ENCODE measurements at regions not wholly inside any gene's neighbourhood (a gene's known extent, or its start where the extent isn't known, plus 50 kb on each side); places are given as distances from the start of the nearest gene placed in this dataset.

DNA sequence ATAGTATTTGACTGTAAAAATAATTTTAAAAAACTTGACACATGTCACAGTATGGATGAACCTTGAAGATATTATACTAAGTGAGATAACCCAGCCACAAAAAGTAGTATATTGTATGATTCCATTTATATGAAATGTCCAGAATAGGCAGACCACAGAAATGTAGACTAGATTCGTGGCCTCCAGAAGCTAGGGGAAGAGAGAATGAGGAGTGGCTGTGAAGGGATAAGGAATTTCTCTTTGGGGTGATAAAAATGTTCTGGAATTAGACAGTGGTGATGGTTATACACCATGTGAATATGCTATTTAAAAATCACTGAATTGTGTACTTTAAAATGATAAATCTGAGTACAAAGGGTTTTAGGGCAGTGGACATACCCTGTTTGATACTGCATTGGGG is 253.1 kb upstream of the DYNLRB2 start:
- no peak for DNase-seq (ENCODE audit: low read depth)
- no peak overlapping the region for H3K4me3 ChIP-seq (ENCODE audit: low read length)
- TF ChIP-seq, protein P1, sequence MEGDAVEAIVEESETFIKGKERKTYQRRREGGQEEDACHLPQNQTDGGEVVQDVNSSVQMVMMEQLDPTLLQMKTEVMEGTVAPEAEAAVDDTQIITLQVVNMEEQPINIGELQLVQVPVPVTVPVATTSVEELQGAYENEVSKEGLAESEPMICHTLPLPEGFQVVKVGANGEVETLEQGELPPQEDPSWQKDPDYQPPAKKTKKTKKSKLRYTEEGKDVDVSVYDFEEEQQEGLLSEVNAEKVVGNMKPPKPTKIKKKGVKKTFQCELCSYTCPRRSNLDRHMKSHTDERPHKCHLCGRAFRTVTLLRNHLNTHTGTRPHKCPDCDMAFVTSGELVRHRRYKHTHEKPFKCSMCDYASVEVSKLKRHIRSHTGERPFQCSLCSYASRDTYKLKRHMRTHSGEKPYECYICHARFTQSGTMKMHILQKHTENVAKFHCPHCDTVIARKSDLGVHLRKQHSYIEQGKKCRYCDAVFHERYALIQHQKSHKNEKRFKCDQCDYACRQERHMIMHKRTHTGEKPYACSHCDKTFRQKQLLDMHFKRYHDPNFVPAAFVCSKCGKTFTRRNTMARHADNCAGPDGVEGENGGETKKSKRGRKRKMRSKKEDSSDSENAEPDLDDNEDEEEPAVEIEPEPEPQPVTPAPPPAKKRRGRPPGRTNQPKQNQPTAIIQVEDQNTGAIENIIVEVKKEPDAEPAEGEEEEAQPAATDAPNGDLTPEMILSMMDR (conservative IDR thresholded peaks at IDR 0.05; ENCODE audit: low read depth, low read length): no peak

DNA sequence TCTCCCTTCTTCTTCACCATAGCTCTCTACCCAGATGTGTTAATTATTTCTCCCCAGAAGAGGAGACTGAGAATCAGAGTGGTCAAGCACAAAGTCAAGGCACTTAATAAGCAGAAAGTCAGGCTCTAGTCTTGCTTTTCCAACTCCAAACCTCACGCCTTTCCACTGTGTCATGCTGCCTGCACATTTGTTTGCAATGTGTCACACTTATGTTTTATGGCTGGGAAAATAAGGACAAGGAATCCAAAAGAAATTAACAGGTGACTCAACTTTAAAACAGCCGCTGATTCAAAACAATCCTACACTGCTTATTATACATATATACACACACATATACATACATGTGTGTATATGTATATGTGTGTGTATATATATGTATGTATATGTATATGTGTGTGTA is 255.7 kb upstream of the DYNLRB2 start:
- no peak for DNase-seq (ENCODE audit: low read depth)
- no peak overlapping the region for H3K4me3 ChIP-seq (ENCODE audit: low read length)

DNA sequence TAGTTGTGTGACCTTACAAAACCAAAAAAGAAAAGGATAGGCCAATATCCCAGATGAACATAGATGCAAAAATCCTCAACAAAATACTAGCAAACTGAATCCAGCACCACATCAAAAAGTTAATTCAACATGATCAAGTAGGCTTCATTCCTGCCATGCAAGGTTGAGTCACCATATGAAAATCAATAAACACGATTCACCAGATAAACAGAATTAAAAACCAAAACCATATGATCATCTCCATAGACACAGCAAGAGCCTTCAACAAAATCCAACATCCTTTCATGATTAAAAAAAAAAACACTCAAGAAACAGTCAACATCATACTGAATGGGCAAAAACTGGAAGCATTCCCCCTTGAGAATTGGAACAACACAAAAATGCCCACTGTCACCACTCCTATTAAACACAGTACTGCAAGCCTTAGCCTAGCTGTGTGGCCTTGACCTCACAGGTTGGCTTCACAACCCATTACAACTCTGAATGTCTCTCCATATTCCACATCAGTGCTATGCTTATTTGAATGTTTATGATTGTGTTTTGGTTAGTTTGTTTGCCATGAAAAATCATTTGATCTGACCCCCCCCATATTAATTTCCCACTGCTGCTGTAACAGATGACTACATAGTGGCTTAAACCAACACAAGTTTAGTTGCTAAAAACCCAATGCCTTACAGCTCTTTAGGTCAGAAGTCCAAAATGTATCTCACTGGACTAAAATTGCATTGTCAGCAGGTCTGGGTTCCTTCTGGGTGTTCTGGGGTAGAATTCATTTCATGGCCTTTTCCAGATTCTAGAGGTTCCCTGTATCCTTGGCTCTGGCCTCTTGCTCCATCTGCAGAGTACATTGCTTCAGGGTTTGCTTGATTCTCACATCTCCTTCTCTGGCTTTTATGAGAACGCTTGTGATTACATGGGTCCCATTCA is 257.1 kb upstream of the DYNLRB2 start:
- TF ChIP-seq, protein P1 (conservative IDR thresholded peaks at IDR 0.05; ENCODE audit: low read depth, low read length): no peak
- DNase-seq (ENCODE audit: low read depth): no peak
- H3K4me3 ChIP-seq (ENCODE audit: low read length): no peak overlapping the region

More for the DNA sequence above, 255.7 kb upstream of the DYNLRB2 start:
- TF ChIP-seq, protein P1 (conservative IDR thresholded peaks at IDR 0.05; ENCODE audit: low read depth, low read length): no peak

DNA sequence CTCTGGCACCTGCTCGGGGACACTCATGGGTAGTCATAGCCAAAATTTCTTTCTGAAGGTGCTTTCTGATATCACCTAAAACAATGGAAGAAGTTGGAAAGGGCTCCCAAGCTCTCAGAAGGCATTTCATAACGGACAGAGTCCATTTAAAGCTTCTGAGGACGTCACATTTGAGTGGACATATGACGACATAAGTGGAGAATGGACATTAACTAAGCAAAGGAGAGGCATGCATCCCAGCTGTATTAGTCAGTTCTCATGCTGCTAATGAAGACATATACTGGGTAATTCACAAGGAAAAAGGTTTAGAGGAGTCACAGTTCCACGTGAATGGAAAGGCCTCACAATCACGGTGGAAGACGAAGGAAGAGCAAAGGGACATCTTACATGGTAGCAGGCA is 260.2 kb upstream of the DYNLRB2 start:
- TF ChIP-seq, protein P1 (conservative IDR thresholded peaks at IDR 0.05; ENCODE audit: low read depth, low read length): no peak
- no peak overlapping the region for H3K4me3 ChIP-seq (ENCODE audit: low read length)
- no peak for DNase-seq (ENCODE audit: low read depth)

DNA sequence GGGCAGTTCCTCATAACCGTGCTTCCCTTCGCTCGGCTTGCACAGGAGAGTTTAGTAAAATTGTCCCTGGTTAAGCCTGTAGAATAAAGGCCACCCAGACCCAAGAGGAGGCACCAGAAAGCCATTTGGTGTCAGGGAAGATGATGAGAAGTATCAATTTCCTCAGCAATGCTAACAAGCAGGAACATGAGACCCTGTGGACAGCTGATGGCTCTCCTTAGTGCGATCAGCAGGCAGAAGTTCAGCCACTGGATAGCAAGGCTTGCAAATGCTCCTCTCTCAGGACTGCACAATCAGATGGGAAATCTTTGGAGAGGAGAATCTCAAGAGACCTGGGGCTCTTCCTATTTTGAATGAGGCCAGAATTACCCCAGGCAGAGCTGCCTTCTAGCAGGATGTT is 261.1 kb upstream of the DYNLRB2 start:
- TF ChIP-seq, protein P1 (conservative IDR thresholded peaks at IDR 0.05; ENCODE audit: low read depth, low read length): no peak
- no peak for DNase-seq (ENCODE audit: low read depth)
- H3K4me3 ChIP-seq (ENCODE audit: low read length): no peak overlapping the region

DNA sequence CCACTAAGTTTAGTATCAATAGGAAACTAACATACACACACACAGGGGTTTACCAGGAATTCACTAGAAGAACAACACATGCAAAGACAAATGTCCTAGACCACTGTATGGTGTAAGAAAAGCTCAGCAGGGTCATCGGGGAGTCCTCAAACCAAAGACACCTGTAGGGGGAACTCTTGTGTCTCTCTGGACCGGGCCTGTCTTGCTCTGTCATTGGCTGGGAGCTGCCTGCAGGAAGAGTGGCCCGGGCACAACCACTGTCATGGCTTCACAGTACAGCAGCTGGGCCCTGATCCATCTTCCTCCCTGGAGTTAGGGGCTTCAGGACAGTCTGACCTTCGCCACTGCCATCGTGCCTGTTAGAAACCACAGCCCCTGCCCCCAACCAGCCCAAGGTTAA is 263.6 kb upstream of the DYNLRB2 start:
- TF ChIP-seq, protein P1 (conservative IDR thresholded peaks at IDR 0.05; ENCODE audit: low read depth, low read length): no peak
- DNase-seq (ENCODE audit: low read depth): no peak
- H3K4me3 ChIP-seq (ENCODE audit: low read length): no peak overlapping the region

Measured in retinal pigment epithelial cell (primary cell).